ENCODE measurements at regions not wholly inside any gene's neighbourhood (a gene's known extent, or its start where the extent isn't known, plus 50 kb on each side); places are given as distances from the start of the nearest gene placed in this dataset.
"Not testable (repeated sequence)": the region's sequence is repeated elsewhere in the genome, so short reads cannot be mapped to it uniquely, and the experiment has no call there.

GRCh38 chr10:46840393-46841050 is 70.7 kb upstream of the PTPN20 start:
- H3K9ac ChIP-seq (ENCODE audit: insufficient read depth in 1 of 2, low read depth in 2 of 2, low read length in 2 of 2); CTCF ChIA-PET (ENCODE audit: low intra/inter-chr PET ratio); H3K36me3 ChIP-seq (ENCODE audit: control insufficient read depth, insufficient read depth, low read length); DNase-seq (ENCODE audit: extremely low read depth in 1 of 4, low spot score in 3 of 4); H3K79me2 ChIP-seq (ENCODE audit: control insufficient read depth, insufficient read depth, low read length); H3K27ac ChIP-seq (ENCODE audit: extremely low read depth, low read depth, low read length); H3K9me1 ChIP-seq (ENCODE audit: control insufficient read depth, insufficient read depth, low read length); intact Hi-C loops (cut with micrococcal nuclease); H3K4me1 ChIP-seq (replicated peaks in 1 of 2; ENCODE audit: control insufficient read depth in 2 of 2, insufficient read depth in 2 of 2, low read length in 2 of 2); H3K27me3 ChIP-seq (ENCODE audit: control insufficient read depth in 2 of 2, insufficient read depth in 2 of 2, low read length in 2 of 2); H2AFZ ChIP-seq (ENCODE audit: low read depth, low read length); FAIRE-seq; H3K9me3 ChIP-seq (replicated peaks; ENCODE audit: control insufficient read depth, insufficient read depth, low read depth, low read length); H3K4me3 ChIP-seq; H3K4me2 ChIP-seq (ENCODE audit: insufficient read depth, low read length); BruUV-seq (replicated peaks); POLR2A ChIA-PET; H4K20me1 ChIP-seq (replicated peaks; ENCODE audit: control insufficient read depth, insufficient read depth, low read length): not testable (repeated sequence)
- in situ Hi-C loops (cut with MboI) = loop anchor here (5.0 kb wide), 1 partner anchor 623 kb away; no protein-coding TSS in a partner anchor
- ATAC-seq = peak; percentile 54
- WGBS (ENCODE audit: insufficient coverage, low coverage, missing lambda C conversion rate) = 8% methylated on average over 5 of the region's 11 CpGs

GRCh38 chr10:46841051-46841593 is 70.1 kb upstream of the PTPN20 start:
- H2AFZ ChIP-seq (ENCODE audit: low read depth, low read length); H3K4me1 ChIP-seq (replicated peaks in 1 of 2; ENCODE audit: control insufficient read depth in 2 of 2, insufficient read depth in 2 of 2, low read length in 2 of 2); H3K9me3 ChIP-seq (replicated peaks; ENCODE audit: control insufficient read depth, insufficient read depth, low read depth, low read length); H3K36me3 ChIP-seq (ENCODE audit: control insufficient read depth, insufficient read depth, low read length); POLR2A ChIA-PET; H3K9ac ChIP-seq (ENCODE audit: insufficient read depth in 1 of 2, low read depth in 2 of 2, low read length in 2 of 2); H3K4me3 ChIP-seq; DNase-seq (ENCODE audit: extremely low read depth in 1 of 4, low spot score in 3 of 4); H4K20me1 ChIP-seq (replicated peaks; ENCODE audit: control insufficient read depth, insufficient read depth, low read length); H3K9me1 ChIP-seq (ENCODE audit: control insufficient read depth, insufficient read depth, low read length); H3K79me2 ChIP-seq (ENCODE audit: control insufficient read depth, insufficient read depth, low read length); FAIRE-seq; intact Hi-C loops (cut with micrococcal nuclease); H3K4me2 ChIP-seq (ENCODE audit: insufficient read depth, low read length); H3K27ac ChIP-seq (ENCODE audit: extremely low read depth, low read depth, low read length); CTCF ChIA-PET (ENCODE audit: low intra/inter-chr PET ratio); H3K27me3 ChIP-seq (ENCODE audit: control insufficient read depth in 2 of 2, insufficient read depth in 2 of 2, low read length in 2 of 2); BruUV-seq (replicated peaks): not testable (repeated sequence)
- in situ Hi-C loops (cut with MboI) = loop anchor here (5.0 kb wide), 1 partner anchor 624 kb away; no protein-coding TSS in a partner anchor
- ATAC-seq = peak; percentile 27; the same call in 2 of the 3 replicates
- 60% methylated on average over 4 of the region's 10 CpGs for WGBS (ENCODE audit: insufficient coverage, low coverage, missing lambda C conversion rate)

GRCh38 chr10:46845194-46845593 is 66.0 kb upstream of the PTPN20 start:
- CTCF ChIA-PET (ENCODE audit: low intra/inter-chr PET ratio); H3K9me3 ChIP-seq (replicated peaks; ENCODE audit: control insufficient read depth, insufficient read depth, low read depth, low read length); H3K4me2 ChIP-seq (ENCODE audit: insufficient read depth, low read length); in situ Hi-C loops (cut with MboI); intact Hi-C loops (cut with micrococcal nuclease); BruUV-seq (replicated peaks); POLR2A ChIA-PET; H3K9ac ChIP-seq (ENCODE audit: insufficient read depth in 1 of 2, low read depth in 2 of 2, low read length in 2 of 2); H3K36me3 ChIP-seq (ENCODE audit: control insufficient read depth, insufficient read depth, low read length); H3K27me3 ChIP-seq (ENCODE audit: control insufficient read depth in 2 of 2, insufficient read depth in 2 of 2, low read length in 2 of 2); DNase-seq (ENCODE audit: extremely low read depth in 1 of 4, low spot score in 3 of 4); ATAC-seq; H4K20me1 ChIP-seq (replicated peaks; ENCODE audit: control insufficient read depth, insufficient read depth, low read length); H2AFZ ChIP-seq (ENCODE audit: low read depth, low read length); H3K9me1 ChIP-seq (ENCODE audit: control insufficient read depth, insufficient read depth, low read length); H3K79me2 ChIP-seq (ENCODE audit: control insufficient read depth, insufficient read depth, low read length); H3K4me3 ChIP-seq; H3K4me1 ChIP-seq (replicated peaks in 1 of 2; ENCODE audit: control insufficient read depth in 2 of 2, insufficient read depth in 2 of 2, low read length in 2 of 2); FAIRE-seq; H3K27ac ChIP-seq (ENCODE audit: extremely low read depth, low read depth, low read length): not testable (repeated sequence)
- WGBS (ENCODE audit: insufficient coverage, low coverage, missing lambda C conversion rate) = 20% methylated on average over 2 of the region's 2 CpGs

GRCh38 chr10:46845640-46846039 is 65.6 kb upstream of the PTPN20 start:
- intact Hi-C loops (cut with micrococcal nuclease); H3K4me1 ChIP-seq (replicated peaks in 1 of 2; ENCODE audit: control insufficient read depth in 2 of 2, insufficient read depth in 2 of 2, low read length in 2 of 2); POLR2A ChIA-PET; H2AFZ ChIP-seq (ENCODE audit: low read depth, low read length); BruUV-seq (replicated peaks); in situ Hi-C loops (cut with MboI); H4K20me1 ChIP-seq (replicated peaks; ENCODE audit: control insufficient read depth, insufficient read depth, low read length); H3K9me1 ChIP-seq (ENCODE audit: control insufficient read depth, insufficient read depth, low read length); ATAC-seq; H3K9ac ChIP-seq (ENCODE audit: insufficient read depth in 1 of 2, low read depth in 2 of 2, low read length in 2 of 2); H3K27me3 ChIP-seq (ENCODE audit: control insufficient read depth in 2 of 2, insufficient read depth in 2 of 2, low read length in 2 of 2); H3K36me3 ChIP-seq (ENCODE audit: control insufficient read depth, insufficient read depth, low read length); H3K79me2 ChIP-seq (ENCODE audit: control insufficient read depth, insufficient read depth, low read length); H3K4me3 ChIP-seq; H3K9me3 ChIP-seq (replicated peaks; ENCODE audit: control insufficient read depth, insufficient read depth, low read depth, low read length); H3K27ac ChIP-seq (ENCODE audit: extremely low read depth, low read depth, low read length); H3K4me2 ChIP-seq (ENCODE audit: insufficient read depth, low read length); CTCF ChIA-PET (ENCODE audit: low intra/inter-chr PET ratio); FAIRE-seq; DNase-seq (ENCODE audit: extremely low read depth in 1 of 4, low spot score in 3 of 4): not testable (repeated sequence)
- WGBS (ENCODE audit: insufficient coverage, low coverage, missing lambda C conversion rate) = 33% methylated on average over 1 of the region's 6 CpGs
